ENCODE measurements at regions not wholly inside any gene's neighbourhood (a gene's known extent, or its start where the extent isn't known, plus 50 kb on each side); places are given as distances from the start of the nearest gene placed in this dataset.

DNA sequence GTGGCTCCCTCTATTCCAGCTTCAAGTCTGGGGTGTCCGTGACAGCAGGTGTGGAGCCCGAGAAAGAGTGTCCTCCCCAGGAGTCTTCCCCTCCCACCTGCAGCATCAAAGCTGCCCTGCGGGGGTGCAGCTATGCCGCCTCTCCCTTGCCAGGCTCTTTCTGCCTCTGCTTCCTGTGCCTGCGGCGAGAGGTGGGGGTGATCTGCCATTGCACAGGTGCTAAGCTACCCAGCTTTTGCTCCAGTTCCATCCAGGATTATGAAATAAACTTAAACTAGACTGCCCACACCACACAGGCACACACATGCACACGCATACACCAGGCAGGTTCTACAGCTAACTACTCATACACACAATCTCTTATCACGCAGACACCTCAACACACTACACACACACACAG is 104.7 kb upstream of the CLDN10 start:
- DNase-seq (ENCODE audit: low read depth in 2 of 2): no peak

DNA sequence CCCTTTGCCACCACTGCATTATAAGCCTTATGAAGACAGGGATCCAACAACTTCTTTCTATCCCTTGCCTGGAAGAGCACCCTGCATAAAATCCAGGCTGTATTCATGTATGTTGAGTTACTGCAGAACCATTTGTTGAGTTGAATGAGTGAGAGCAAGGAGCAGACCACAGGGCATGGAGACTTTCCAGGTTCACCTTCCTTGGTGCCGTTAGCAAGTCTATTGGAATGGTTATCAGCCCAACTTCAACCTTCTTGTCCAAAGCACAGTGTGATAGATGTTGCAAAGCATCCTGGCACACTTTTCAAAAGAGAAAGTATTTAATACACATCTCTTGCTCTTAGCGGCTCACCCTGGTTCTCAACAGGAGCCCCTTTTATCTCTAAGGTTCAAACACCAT is 100.9 kb upstream of the CLDN10 start:
- no peak for DNase-seq (ENCODE audit: low read depth in 2 of 2)

DNA sequence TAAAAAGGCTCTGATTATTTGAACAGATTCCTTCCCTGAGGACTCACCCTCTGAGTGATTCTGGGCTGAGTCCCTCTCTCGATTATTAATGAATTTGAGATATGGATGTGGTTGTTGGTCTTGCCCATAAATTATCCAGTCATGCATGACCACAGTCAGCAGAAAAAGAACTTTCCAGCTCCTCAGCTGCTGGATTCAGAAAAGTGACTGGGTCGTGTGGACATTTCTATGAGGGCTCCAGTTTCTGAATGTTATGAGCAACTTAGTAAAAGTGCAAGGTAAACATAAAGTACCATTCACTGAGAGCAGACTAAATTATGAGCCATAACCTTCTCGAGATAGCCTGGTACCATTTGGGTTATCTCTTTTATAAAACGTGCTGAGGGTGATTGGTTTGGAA is 100.1 kb upstream of the CLDN10 start:
- no peak for DNase-seq (ENCODE audit: low read depth in 2 of 2)

DNA sequence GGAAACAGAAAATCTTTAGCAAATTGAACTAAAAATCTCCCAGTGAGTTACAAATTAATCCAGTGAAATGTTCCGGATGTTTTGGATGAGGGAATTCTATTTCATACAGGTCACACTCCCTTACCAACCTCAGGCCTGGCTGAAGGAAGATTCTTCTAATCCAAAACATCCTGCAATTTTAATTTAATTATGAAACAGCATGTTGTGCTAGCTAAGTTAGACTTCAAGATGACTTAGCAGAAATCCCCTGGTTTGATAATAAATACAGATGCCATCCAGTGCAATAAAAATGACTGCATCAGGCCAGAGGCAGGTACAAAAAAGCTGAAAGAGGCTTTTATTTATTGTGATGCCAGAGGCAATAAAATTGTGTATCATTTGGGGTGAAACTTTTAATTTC is 96.7 kb upstream of the CLDN10 start:
- DNase-seq (ENCODE audit: low read depth in 2 of 2): no peak

DNA sequence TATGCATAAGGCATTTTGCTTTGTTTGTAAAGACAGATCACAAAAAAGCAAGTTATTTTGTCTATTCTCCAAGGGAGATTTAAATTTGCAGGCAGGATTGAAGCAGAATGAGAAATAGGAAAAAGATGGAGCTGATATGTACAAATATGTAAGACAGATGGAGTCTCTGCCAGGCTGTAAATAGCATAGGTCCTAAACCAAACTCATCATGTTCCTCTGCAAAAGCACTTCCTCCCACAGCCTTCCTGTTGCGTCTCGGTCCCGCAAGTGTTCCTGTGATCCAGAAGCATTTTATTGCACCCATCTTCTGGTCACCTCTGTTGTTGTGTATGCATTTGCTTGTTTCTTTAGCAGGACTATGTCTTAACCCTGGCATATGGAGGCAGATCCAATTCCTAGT is 95.7 kb upstream of the CLDN10 start:
- no peak for DNase-seq (ENCODE audit: low read depth in 2 of 2)

DNA sequence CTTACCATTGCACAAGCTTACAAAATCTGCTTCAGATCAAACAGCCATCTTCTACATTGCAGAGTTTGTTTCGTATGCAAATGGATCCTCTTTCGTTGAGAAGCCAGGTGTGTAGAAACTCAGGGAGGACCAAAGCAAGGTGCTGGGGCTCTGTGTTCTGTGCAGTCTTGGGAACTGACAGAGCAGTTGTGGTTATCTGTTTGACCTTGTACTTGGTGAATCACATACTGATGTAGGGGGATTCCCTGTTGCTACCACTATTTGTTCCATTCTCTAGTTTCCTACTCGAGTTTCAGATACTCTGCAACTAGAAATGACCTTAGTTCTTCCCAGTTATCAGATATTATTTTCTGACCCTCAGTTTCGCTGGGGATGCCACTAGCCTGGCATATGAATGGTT is 95.2 kb upstream of the CLDN10 start:
- no peak for DNase-seq (ENCODE audit: low read depth in 2 of 2)

DNA sequence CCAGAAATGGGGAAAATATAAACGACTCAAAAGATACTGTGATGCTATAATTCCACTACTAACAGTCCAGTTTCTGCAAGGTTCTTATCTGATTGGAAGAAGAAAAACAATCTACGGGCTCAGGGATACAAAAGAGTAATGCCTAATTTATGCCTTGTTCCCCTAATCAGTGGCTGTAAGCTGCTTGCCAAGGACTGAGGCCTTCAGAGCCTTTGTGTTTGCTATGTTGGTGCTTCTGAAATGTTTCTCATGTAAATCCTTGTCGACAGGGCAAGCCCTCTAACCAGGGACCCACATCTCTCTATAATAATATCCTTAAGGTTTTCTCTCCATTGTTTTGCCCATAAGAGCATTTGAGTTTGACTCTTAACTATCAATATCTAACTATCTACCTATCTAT is 89.7 kb upstream of the CLDN10 start:
- DNase-seq (ENCODE audit: low read depth in 2 of 2): no peak

DNA sequence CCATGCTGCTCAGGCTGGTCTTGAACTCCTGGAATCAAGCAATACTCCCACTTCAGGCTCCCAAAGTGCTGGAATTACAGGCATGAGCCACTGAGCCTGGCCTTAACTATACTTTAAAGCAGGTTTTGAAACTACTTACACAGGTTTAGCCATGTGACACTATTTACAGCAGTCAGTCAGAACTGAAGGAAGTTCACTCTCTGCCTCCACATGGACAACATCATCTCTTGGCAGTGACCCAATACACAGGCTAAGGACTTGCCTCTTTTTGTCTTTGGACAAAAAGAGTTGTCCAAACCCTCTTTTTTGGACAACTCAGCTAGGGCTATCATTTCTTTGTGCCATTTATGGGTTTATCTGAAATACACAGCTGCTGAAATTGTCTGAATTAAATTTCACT is 89.0 kb upstream of the CLDN10 start:
- DNase-seq (ENCODE audit: low read depth in 2 of 2): no peak

DNA sequence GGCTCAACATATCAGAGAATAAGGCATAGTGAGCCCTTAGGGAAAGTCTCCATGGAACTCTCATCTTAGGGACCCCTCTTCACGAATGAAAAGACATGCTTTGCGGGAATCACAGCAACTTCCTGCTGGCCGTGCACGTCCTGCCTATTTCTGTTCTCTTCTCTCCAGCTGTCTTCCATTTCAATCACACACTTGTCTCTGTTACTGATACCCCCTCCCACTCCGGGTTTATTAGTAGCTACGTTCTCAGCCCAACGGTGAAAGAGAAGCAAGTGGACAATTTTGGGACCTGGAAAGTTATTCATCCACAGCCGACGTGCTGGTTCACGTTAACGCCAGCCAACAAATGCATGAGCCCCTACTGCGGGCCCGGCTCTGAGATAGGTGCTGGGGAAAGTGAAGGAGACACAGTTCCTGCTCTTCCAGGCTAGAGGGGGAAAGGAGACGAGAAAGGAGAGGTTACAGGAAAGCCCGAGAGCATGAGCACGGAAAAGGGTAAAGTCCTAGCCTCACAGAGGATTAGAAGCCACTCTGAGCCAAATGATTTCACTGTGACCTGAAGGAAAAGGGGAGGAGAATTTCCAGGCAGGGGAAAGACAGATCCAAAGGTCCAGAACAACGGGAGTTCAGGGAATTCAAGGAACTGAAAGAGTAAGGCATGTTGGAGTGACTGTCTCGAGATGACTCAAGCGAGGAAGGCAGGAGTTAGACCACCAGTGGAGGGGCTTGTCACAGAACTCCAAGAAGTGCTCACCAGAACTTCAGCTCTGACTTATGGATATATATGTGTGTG is 81.8 kb upstream of the CLDN10 start:
- no peak for DNase-seq (ENCODE audit: low read depth in 2 of 2)

DNA sequence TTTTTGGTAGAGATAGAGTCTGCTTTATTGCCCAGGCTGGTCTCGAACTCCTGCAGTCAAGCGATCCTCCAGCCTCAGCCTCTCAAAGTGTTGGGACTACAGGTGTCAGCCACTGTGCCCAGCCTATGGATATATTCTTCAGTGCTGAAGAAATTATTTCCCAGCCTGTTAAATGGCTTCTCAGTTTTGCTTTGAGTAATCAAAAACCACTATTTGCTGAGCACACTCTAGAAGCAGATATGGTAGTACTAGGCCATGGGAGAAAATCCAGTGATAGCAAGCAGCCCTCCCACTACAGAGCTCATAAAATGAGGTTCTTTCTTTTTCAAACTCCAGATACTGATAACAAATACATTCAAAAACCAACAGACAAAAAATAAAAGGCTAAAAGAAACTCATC is 80.6 kb upstream of the CLDN10 start:
- DNase-seq (ENCODE audit: low read depth in 2 of 2): no peak

DNA sequence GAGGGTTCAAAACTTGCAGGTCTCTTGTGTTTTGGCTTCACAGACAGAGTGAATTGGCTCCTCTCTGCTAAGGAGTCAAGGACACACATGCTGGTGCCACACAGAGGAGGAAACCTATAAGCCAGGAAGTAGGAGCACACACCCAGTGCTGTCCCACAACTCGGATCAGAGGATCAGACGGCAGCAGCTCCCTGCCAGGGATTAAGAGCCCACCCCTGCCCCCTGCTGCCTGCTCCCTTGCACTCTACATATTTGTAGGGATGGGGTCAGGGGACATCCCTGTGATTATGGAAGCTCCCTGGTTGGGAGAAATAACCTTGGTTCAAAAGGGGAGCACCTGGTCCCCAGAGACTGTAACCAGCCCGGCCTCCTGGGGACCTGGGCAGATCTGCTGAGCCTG is 77.5 kb upstream of the CLDN10 start:
- DNase-seq (ENCODE audit: low read depth in 2 of 2): no peak

DNA sequence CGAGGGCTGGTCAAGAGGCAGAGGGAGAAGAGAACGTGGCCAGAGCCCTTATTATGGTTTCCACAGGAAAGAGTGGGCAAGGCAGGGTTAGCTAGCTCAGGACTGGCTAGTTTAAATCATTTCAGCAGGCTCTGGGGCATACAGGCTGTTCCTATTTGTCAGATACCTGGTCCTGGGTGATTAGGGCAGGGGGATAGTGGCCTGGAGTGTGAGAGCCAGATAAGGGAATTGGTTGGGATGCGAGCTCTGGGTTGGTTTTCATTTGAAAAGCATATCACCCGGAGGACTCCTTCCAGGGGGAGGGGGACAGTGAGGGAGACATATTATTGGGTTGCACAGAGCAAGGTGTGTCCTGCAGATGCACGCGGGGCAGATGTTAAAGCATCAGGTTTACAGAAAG is 75.3 kb upstream of the CLDN10 start:
- DNase-seq (ENCODE audit: low read depth in 2 of 2): no peak

DNA sequence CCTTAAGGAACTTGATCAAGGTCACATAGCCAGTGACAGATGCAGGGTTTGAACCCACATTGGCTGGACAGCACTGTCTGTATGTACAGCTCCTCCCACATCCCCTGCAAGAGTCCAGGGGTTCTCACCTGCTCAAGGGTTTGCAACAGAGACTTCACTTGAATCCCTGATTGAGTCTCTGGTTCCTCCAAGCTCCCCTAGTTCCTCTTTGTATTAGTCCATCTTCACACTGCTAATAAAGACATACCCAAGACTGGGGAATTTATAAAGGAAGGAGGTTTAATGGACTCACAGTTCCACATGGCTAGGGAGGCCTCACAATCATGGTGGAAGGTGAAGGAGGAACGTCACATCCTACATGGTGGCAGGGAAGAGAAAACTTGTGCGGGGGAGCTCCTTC is 72.8 kb upstream of the CLDN10 start:
- no peak for DNase-seq (ENCODE audit: low read depth in 2 of 2)

DNA sequence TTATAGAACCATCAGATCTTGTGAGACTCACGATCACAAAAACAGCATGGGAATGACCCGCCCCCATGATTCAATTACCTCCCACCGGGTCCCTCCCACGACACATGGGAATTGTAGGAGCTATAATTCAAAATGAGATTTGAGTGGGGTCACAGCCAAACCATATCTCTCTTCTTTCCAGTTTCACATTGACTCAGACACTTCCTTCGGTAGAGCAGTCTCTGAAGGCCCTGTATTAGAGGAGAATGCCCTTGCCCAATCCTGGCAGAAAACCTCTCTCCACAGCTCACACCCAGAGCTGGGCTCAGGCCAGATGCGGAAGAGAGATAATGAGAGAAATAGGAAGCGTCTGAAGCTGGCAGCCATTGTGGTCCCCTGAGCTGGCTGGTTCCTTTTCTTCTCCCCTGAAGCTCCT is 72.4 kb upstream of the CLDN10 start:
- DNase-seq (ENCODE audit: low read depth in 2 of 2): no peak

DNA sequence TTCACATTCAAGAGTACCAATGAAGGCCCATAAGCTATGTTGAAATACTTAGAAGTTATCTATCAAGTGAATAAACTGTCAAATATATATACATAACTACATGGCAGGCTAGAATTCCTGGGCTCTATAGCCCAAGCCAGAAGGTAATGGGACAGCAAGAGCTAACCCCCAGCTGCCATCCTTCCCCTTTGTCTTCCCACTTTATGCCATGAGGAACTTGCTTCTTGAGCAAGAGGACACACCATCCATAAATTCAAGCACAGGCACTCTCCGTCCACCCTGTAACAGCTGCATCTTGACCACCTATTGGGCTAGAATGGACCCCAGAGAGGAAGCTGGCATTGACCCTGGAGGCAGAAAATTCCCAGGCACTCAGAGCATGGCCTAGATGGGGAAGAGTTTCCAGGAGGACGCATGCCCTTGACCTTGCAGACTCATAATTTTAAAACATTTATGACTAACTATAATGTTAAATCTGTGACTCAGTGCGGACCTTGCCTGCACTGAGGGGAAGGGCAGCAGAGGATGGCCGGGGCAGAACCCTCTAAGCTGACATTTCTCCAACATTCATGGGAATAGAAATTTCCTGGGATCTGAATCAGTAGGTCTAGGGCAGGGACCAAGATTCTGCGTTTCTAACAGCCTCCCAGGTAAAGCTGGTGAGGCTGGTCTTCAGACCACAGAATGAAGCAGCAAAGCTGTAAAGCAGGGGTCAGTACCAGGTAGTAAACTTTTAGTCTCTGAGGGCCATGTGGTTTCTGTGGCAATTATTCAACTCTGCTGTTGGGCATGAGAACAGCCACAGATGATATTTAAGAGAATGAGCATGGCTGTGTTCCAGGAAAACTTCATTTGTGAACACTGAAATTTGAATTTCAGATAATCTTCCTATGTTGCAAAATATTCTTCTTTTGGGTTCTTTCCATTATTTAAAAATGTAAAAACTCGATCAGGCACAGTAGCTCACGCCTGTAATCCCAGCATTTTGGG is 71.4 kb upstream of the CLDN10 start:
- no peak for DNase-seq (ENCODE audit: low read depth in 2 of 2)

DNA sequence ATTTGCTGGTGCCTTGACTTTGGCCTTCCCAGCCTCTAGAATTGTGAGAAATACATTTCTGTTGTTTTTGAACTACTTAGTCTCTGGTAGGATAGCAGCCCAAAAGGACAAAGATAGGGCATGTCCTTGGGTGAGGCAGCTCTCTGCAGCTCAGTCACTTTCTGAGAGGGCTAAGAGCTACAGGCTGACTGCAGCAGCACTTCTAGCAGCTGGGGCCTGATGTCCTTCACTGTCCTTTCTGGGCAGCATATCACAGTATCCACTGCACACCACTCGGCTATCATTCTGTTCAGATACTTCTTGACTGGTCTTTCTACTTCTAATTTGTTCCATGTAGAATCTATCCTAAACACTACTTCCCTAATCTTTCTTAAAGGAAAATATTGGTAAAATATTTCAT is 68.5 kb upstream of the CLDN10 start:
- DNase-seq (ENCODE audit: low read depth in 2 of 2): no peak

DNA sequence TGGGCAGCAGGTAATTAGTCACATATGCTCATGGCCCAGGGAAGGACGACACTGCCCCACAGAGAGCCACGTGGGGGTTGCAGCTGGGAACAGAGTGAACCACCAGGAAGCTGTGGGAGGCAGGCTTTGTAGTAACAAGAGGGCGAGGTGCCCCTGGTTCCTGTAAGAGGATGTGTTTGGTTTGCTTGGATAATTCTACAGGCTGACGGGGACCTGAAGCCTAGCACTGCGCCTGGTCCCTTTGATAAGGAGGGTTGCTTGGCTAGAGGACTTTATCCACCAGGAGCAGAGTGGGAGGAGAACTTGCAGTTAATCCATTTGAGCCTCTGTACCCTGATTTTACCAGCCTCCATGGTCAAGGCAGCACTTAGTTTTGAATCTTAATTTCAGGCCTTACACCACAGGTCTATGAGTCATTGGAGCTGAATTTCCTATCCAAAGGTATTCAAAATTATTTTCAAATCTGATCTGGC is 67.4 kb upstream of the CLDN10 start:
- no peak for DNase-seq (ENCODE audit: low read depth in 2 of 2)

DNA sequence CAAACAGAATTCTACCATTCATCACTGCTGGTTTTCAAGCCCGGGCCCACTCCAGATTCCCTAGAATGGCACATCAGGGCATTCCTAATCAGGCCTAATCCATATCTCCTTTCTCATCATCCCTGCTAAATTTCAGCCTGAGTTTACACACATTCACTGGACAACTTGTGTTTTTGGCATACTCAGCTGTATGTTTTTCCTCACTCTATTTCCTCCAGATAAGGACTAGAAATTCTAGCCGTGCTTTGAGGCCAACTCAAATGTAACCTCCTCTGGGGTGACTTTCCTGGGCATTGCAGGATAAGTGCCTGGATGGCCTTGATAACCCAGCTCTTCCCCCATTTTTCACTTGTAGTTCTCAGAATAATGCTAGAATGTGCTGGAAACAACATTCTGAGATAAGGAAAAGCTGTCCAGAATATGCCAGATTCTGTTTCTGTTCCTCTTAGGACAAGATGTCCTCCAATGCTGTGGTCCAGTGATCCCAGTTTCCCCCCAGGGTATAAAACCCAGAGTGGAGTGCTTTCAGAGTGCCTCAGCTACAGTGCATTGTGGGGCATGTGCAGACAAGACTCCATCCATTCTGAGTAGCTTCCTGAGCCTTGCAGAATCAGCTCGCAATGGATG is 66.9 kb upstream of the CLDN10 start:
- no peak for DNase-seq (ENCODE audit: low read depth in 2 of 2)

DNA sequence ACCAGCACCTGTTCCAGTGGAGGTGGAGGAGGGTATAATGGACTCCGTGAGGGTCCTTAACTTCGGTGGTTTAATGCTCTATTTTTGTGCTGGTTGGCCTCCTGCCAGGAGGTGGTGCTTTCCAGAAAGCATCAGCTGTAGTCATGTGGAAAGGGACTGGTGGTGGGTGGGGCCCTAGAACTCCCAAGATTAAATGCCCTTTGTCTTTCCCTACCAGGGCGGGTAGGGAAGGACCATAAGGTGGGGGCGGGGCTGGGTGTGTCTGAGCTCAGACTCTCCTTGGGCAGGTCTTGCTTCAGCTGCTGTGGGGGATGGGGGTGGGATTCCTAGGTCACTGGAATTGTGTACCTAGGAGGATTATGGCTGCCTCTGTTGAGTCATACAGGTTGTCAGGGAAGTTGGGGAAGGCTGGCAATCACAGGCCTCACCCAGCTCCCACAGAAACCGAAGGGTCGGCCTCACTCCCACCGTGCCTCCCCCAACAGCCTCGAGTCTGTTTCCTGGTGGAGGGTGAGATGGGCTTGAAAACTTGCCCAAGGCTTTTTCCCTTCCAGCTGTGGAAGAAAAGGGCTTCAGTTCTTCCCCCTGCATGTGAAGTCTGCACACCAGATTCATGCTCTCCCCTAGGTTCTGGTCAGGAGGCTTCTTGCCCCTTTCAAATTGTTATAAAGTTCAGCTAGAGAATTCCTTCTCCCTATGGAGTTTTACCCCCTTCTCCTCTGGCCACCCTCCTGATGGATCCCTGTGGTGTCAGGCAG is 60.3 kb upstream of the CLDN10 start:
- DNase-seq (ENCODE audit: low read depth in 2 of 2): no peak

DNA sequence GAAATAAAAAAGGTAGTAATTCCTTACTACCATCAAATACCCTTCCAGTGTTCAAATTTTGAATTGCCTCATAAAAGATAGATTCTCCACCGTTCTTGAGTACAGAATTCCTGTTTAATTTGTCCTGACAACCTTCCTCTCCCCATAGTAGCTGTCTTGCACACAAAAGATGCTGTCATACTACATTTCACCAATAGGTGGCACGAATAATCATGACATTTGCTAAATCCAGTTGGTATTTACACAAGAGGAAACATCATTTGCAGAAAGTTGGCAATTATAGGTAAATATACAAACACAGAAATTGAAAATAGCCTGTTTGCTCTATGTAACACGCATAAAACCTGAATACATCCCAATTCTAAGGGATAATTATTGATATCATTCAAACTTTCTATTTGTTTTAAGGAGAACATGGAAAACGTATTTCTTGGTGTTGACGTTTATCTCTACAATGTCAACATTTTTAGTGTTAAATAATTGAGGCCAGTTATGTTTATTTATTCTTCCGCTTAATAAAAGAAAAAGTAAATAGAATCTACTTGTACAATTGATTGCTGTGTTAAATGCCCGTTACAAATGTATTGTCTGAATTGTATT is 58.3 kb upstream of the CLDN10 start:
- DNase-seq (ENCODE audit: low read depth in 2 of 2): peak in 1 of 2 donors; percentile 4

DNA sequence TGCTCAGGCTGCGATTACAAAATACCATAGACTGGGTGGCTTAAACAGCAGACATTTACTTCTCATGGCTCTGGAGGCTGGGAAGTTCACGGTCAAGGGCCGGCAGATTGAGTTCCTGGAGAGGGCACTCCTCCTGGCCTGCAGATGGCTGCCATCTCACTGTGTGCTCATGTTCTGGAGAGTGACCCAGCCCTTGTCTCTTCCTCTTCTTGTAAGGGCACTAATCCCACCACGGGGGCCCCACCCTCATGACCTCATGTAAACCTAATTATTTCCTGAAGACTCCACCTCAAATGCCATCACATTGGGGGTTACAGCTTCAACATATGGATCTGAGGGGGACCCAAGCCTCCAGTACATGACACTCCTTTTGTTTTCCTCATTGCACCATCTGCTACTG is 56.0 kb upstream of the CLDN10 start:
- no peak for DNase-seq (ENCODE audit: low read depth in 2 of 2)
